Liver (tissue), 8 donors: ENCODE measurements at regions not wholly inside any gene's neighbourhood (a gene's known extent, or its start where the extent isn't known, plus 50 kb on each side); places are given as distances from the start of the nearest gene placed in this dataset.

Source experiments
- DNase-seq: peaks from one replicate; pipeline ENCODE4 v3.0.0-alpha.2; 2017; ENCODE audit warnings: low spot score
- H3K27ac ChIP-seq, 2 donors: one replicate each; pipeline ENCODE4 v1.7.0; 2013; ENCODE audit warnings: inconsistent platforms in 2 of 2, low read length in 2 of 2, control low read depth in 1 of 2, low read depth in 1 of 2, mild to moderate bottlenecking in 1 of 2
- H3K27me3 ChIP-seq, 4 donors: one replicate each; pipeline versions ENCODE4 v1.6.1 to v1.7.0; 2013; ENCODE audit warnings: low read length in 3 of 4, inconsistent platforms in 1 of 4, mild to moderate bottlenecking in 1 of 4, moderate library complexity in 1 of 4; ENCODE audit not compliant: control insufficient read depth in 4 of 4, insufficient read depth in 4 of 4
- H3K36me3 ChIP-seq, 4 donors: one replicate each; pipeline versions ENCODE4 v1.6.1 to v1.7.0; 2013; ENCODE audit warnings: low read length in 3 of 4, mild to moderate bottlenecking in 3 of 4, low read depth in 1 of 4, moderate library complexity in 1 of 4; ENCODE audit not compliant: control insufficient read depth in 4 of 4, insufficient read depth in 3 of 4
- H3K4me1 ChIP-seq, 4 donors: one replicate each; pipeline versions ENCODE4 v1.6.1 to v1.7.0; 2013; ENCODE audit warnings: low read length in 3 of 4, mild to moderate bottlenecking in 3 of 4, moderate library complexity in 1 of 4; ENCODE audit not compliant: control insufficient read depth in 4 of 4, insufficient read depth in 4 of 4
- H3K4me3 ChIP-seq, 3 donors: one replicate each; pipeline versions ENCODE4 v1.6.1 to v1.7.0; 2013; ENCODE audit warnings: low read length in 3 of 3, control low read depth in 1 of 3, low read depth in 1 of 3, mild to moderate bottlenecking in 1 of 3
- H3K9ac ChIP-seq, 2 donors: one replicate each; pipeline ENCODE4 v1.7.0; 2013; ENCODE audit warnings: low read length in 2 of 2, mild to moderate bottlenecking in 2 of 2, moderate library complexity in 2 of 2, control low read depth in 1 of 2, low read depth in 1 of 2
- H3K9me3 ChIP-seq, 4 donors: one replicate each; pipeline versions ENCODE4 v1.6.1 to v1.7.0; 2013; ENCODE audit warnings: low read length in 3 of 4; ENCODE audit not compliant: control insufficient read depth in 4 of 4
- ATF3 ChIP-seq: IDR thresholded peaks from 2 replicates; pipeline ENCODE4 v1.6.1; 2016; ENCODE audit warnings: antibody characterized with exemption
- CTCF ChIP-seq: fragments of 150-350 bp; IDR thresholded peaks from 2 replicates; pipeline ENCODE4 v1.5.1; 2017; ENCODE audit warnings: improper control_type of control experiment, low read depth, low read length; ENCODE audit not compliant: missing input control
- EGR1 ChIP-seq, 2 donors: IDR thresholded peaks; 2 replicates each; pipeline ENCODE4 v1.6.1; 2016 to 2018; ENCODE audit warnings: antibody characterized with exemption in 2 of 2, low read depth in 2 of 2
- FOXA1 ChIP-seq: IDR thresholded peaks from 2 replicates; pipeline ENCODE4 v1.6.1; 2016; ENCODE audit warnings: antibody characterized with exemption
- FOXA2 ChIP-seq: IDR thresholded peaks from 2 replicates; pipeline ENCODE4 v1.6.1; 2016; ENCODE audit warnings: antibody characterized with exemption
- GABPA ChIP-seq, 2 donors: IDR thresholded peaks in 1 of 2; conservative IDR thresholded peaks in 1 of 2; 2 replicates each; pipeline ENCODE4 v1.6.1; 2016; ENCODE audit warnings: antibody characterized with exemption in 2 of 2, mild to moderate bottlenecking in 1 of 2, moderate library complexity in 1 of 2
- HNF4A ChIP-seq, 2 donors: conservative IDR thresholded peaks; 2 replicates each; pipeline ENCODE4 v1.6.1; 2016; ENCODE audit warnings: antibody characterized with exemption in 2 of 2, mild to moderate bottlenecking in 2 of 2
- HNF4G ChIP-seq: IDR thresholded peaks from 2 replicates; pipeline ENCODE4 v1.6.1; 2016; ENCODE audit warnings: antibody characterized with exemption
- JUND ChIP-seq, 2 donors: IDR thresholded peaks; 2 replicates each; pipeline ENCODE4 v1.6.1; 2016; ENCODE audit warnings: antibody characterized with exemption in 2 of 2
- MAX ChIP-seq: IDR thresholded peaks from 2 replicates; pipeline ENCODE4 v1.6.1; 2016; ENCODE audit warnings: antibody characterized with exemption
- NR2F2 ChIP-seq: IDR thresholded peaks from 2 replicates; pipeline ENCODE4 v1.6.1; 2016; ENCODE audit warnings: antibody characterized with exemption
- RAD21 ChIP-seq, 2 donors: IDR thresholded peaks; 2 replicates each; pipeline ENCODE4 v1.6.1; 2016; ENCODE audit warnings: antibody characterized with exemption in 2 of 2, mild to moderate bottlenecking in 2 of 2
- REST ChIP-seq: IDR thresholded peaks from 2 replicates; pipeline ENCODE4 v1.6.1; 2016; ENCODE audit warnings: antibody characterized with exemption, mild to moderate bottlenecking
- RXRA ChIP-seq, 2 donors: IDR thresholded peaks; 2 replicates each; pipeline ENCODE4 v1.6.1; 2017 to 2018; ENCODE audit warnings: antibody characterized with exemption in 2 of 2, mild to moderate bottlenecking in 1 of 2
- SP1 ChIP-seq: IDR thresholded peaks from 2 replicates; pipeline ENCODE4 v1.6.1; 2018; ENCODE audit warnings: antibody characterized with exemption, mild to moderate bottlenecking
- TAF1 ChIP-seq: conservative IDR thresholded peaks from 2 replicates; pipeline ENCODE4 v1.6.1; 2016; ENCODE audit warnings: antibody characterized with exemption, mild to moderate bottlenecking
- YY1 ChIP-seq: IDR thresholded peaks from 2 replicates; pipeline ENCODE4 v1.6.1; 2016; ENCODE audit warnings: antibody characterized with exemption, mild to moderate bottlenecking
- whole genome bisulfite sequencing: extraction: QIAGEN DNeasy Blood & Tissue Kit; methylation state at CpG from one replicate; pipeline ENCODE4 v1.1.7; 2013; 5-methylcytosine and 5-hydroxymethylcytosine counted together
- TF ChIP-seq, protein P1 (sequence below): IDR thresholded peaks from 2 replicates; pipeline ENCODE4 v1.6.1; 2016; ENCODE audit warnings: antibody characterized with exemption
- donor health status: healthy.
- donor health status: healthy.
- donor health status: healthy.
- donor health status: healthy.
- donor health status: healthy.

DNA sequence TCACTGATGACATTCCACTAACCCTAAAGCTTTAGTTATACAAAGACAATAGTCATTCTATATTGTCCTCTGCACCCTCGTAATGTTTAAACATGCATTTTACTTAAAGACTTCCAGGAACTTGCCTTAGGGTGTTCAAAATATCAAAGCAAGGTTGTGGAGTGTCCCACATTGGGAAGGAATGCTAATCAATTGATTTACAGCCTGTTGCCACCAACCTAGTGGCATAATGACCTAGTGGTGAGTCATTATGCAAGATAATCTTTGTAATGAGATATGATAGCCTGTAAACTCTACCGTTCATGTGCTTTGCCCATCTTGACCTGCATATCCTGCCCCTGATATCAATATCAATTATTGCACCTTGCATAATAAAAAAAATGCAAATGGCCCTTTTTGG is 542.9 kb downstream of the CDH9 start:
- no peak overlapping the region for H3K27ac ChIP-seq
- no peak overlapping the region for H3K9ac ChIP-seq
- H3K9me3 ChIP-seq = peaks cover 0 to 3% (median under 1%) of the 10 kb centered on the region in 4 donors
- H3K27me3 ChIP-seq = no peaks in the 10 kb centered on the region
- H3K4me3 ChIP-seq = no peak overlapping the region
- H3K36me3 ChIP-seq = no peaks in the 10 kb centered on the region
- no peak for DNase-seq
- H3K4me1 ChIP-seq = no peaks in the 10 kb centered on the region
- no peak for TF ChIP-seq NR2F2
- TF ChIP-seq, protein P1, sequence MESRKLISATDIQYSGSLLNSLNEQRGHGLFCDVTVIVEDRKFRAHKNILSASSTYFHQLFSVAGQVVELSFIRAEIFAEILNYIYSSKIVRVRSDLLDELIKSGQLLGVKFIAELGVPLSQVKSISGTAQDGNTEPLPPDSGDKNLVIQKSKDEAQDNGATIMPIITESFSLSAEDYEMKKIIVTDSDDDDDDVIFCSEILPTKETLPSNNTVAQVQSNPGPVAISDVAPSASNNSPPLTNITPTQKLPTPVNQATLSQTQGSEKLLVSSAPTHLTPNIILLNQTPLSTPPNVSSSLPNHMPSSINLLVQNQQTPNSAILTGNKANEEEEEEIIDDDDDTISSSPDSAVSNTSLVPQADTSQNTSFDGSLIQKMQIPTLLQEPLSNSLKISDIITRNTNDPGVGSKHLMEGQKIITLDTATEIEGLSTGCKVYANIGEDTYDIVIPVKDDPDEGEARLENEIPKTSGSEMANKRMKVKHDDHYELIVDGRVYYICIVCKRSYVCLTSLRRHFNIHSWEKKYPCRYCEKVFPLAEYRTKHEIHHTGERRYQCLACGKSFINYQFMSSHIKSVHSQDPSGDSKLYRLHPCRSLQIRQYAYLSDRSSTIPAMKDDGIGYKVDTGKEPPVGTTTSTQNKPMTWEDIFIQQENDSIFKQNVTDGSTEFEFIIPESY = no peak
- no peak for TF ChIP-seq MAX
- no peak for TF ChIP-seq ATF3
- no peak for TF ChIP-seq GABPA (IDR thresholded peaks at IDR 0.05 in 1 of 2, conservative IDR thresholded peaks at IDR 0.05 in 1 of 2)
- no peak for TF ChIP-seq SP1
- no peak for TF ChIP-seq JUND (IDR thresholded peaks at IDR 0.05)
- no peak for TF ChIP-seq CTCF
- TF ChIP-seq REST = no peak
- TF ChIP-seq EGR1 (IDR thresholded peaks at IDR 0.05; ENCODE audit: low read depth in 2 of 2) = no peak
- TF ChIP-seq YY1 = no peak
- TF ChIP-seq RAD21 (IDR thresholded peaks at IDR 0.05) = no peak
- no peak for TF ChIP-seq TAF1
- TF ChIP-seq HNF4G = no peak
- TF ChIP-seq FOXA1 = no peak
- no peak for TF ChIP-seq HNF4A (conservative IDR thresholded peaks at IDR 0.05)
- no peak for TF ChIP-seq FOXA2
- TF ChIP-seq RXRA (IDR thresholded peaks at IDR 0.05) = no peak
- 62% methylated on average over 2 of the region's 2 CpGs for WGBS
